Testis (tissue), 2 donors: ENCODE measurements at regions not wholly inside any gene's neighbourhood (a gene's known extent, or its start where the extent isn't known, plus 50 kb on each side); places are given as distances from the start of the nearest gene placed in this dataset.

ENCODE experiments used
- CTCF ChIP-seq, 3 experiments: fragments of 450-650 bp in 2 of 3; fragments of 200-600 bp in 1 of 3; sonication (generic) in 1 of 3; IDR thresholded peaks; one replicate each; pipeline ENCODE4 v1.5.1; 2016 to 2019; ENCODE audit warnings: antibody characterized with exemption in 3 of 3, mild to moderate bottlenecking in 2 of 3, moderate library complexity in 1 of 3
- POLR2A ChIP-seq: fragments of 450-650 bp; IDR thresholded peaks from one replicate; pipeline ENCODE4 v1.6.1; 2017; ENCODE audit warnings: antibody characterized with exemption, mild to moderate bottlenecking, moderate library complexity

GRCh38 chr14:87678624-87679023, 314.4 kb downstream of the GALC start:
- TF ChIP-seq CTCF (IDR thresholded peaks at IDR 0.05) (no peak), POLR2A (no peak)
